GM18505 (cell line): ENCODE measurements at regions not wholly inside any gene's neighbourhood (a gene's known extent, or its start where the extent isn't known, plus 50 kb on each side); places are given as distances from the start of the nearest gene placed in this dataset.

Experiments used
- ATAC-seq: cut with Tn5 transposase; IDR thresholded peaks from one replicate; pipeline ENCODE4 v1.9.1; 2021; ENCODE audit not compliant: unreplicated experiment
- POLR2A ChIP-seq: IDR thresholded peaks from 4 replicates; pipeline ENCODE4 v1.6.1; 2011; ENCODE audit warnings: borderline replicate concordance; ENCODE audit not compliant: insufficient read depth, insufficient read length; ENCODE audit errors: extremely low read depth

GRCh38 chr9:28651050-28651722 lies 1077.9 kb upstream of the C9orf72 start:
- ATAC-seq, result no peak
- no peak for TF ChIP-seq POLR2A

GRCh38 chr9:28653216-28653615 lies 1079.9 kb upstream of the C9orf72 start:
- TF ChIP-seq POLR2A, result no peak
- ATAC-seq, result no peak

- no peak for TF ChIP-seq POLR2A
- no peak for ATAC-seq
Measured at GRCh38 chr9:28656727-28657126, 1083.4 kb upstream of the C9orf72 start.

DNA sequence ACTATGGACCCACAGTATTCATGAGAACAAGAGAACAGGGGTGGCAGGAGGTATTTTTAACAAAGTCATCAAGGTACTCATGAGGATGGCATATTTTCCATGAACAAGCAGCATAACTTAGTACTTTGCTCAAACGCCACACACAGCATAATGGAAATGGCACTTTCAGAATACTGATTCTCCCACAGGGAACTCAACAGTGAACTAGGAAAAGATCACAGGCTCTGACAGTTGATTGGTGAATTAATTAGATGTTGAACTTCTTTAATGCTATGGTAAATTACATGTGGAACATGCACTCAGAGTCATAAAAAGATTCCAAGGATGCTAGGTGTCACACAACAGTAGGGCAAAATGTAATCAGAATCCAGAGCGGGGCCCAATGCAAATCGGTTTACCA lies 1088.6 kb upstream of the C9orf72 start:
- no peak for TF ChIP-seq POLR2A
- ATAC-seq, result no peak

DNA sequence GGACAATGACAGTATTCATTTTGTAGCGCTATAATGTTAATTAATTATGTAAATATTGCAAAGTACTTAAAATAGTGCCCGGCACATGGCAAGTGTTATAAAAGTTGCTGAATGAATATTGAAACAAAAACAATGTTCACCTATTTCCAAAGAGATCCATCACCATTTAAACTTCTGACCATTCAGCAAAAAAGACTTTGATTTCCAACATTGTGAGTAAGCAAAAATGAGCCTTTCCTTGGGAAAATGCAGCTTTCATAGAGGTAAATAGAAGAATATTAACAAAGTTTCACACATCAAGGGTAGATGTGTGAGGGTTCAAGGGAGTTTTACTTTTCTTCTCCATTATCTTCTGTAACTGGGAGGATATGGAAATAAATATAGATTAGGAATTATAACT lies 1089.4 kb upstream of the C9orf72 start:
- ATAC-seq, result no peak
- no peak for TF ChIP-seq POLR2A

DNA sequence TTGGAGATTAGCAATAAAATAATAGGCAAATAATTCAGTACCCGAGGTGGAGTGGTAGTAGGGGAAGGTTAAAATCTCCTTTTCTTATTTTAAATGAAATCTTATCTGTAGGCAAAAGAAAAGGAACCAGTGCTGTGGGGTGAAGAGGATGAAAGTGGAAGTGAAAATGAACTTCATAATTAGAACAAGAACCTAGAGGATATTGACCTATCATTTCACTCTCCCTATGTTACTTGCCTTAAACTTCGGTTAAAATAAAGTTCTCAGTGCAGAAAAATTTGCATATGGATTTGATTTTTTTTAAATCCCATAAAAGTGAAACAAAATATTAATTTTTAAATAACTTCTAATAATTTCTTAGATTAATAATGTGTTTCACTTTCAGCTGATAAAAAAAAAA lies 1094.9 kb upstream of the C9orf72 start:
- peak; percentile 92 for ATAC-seq
- TF ChIP-seq POLR2A, result no peak

- TF ChIP-seq POLR2A, result no peak
- no peak for ATAC-seq
Measured at GRCh38 chr9:28671000-28671399, 1097.7 kb upstream of the C9orf72 start.

- no peak for TF ChIP-seq POLR2A
- ATAC-seq, result no peak
Measured at GRCh38 chr9:28678097-28678496, 1104.8 kb upstream of the C9orf72 start.

GRCh38 chr9:28688172-28688571 lies 1114.9 kb upstream of the C9orf72 start:
- ATAC-seq, result no peak
- TF ChIP-seq POLR2A, result no peak

DNA sequence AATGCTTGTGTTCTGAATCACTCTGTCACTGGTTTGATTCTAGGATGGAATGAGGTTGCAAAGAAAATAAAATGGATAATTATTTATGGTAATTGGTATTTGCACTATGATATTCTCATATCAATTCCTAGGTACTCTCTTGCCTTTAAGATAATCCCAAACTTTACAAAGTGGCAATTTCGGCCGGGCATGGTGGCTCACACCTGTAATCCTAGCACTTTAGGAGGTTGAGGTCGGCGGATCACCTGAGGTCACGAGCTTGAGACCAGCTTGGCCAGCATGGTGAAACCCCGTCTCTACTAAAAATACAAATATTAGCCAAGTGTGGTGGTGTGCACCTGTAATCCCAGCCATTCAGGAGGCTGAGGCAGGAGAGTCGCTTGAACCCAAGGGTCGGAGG lies 1118.7 kb upstream of the C9orf72 start:
- no peak for ATAC-seq
- TF ChIP-seq POLR2A, result no peak

DNA sequence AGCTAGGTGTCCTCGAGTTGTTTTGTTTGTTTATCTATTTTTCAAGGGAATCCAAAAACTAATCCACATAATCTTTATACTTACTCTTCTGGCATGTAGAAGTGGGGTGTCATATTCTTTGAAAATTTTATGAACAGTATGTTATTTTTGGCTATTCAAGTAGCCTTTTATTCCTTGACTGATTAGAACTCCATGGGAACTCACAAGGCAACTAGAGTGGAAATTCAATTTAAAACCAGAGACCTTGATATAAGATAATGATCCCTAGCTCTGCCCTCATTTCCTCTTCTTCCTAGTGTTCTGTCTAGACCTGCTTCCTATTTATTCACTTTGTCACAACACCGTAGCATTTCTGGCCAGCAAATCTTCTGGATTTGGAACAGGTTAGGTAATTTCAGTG lies 1123.7 kb upstream of the C9orf72 start:
- no peak for ATAC-seq
- no peak for TF ChIP-seq POLR2A

GRCh38 chr9:28699632-28700031 lies 1126.4 kb upstream of the C9orf72 start:
- no peak for TF ChIP-seq POLR2A
- ATAC-seq, result no peak

GRCh38 chr9:28707616-28708015 lies 1134.3 kb upstream of the C9orf72 start:
- TF ChIP-seq POLR2A, result no peak
- ATAC-seq, result no peak

DNA sequence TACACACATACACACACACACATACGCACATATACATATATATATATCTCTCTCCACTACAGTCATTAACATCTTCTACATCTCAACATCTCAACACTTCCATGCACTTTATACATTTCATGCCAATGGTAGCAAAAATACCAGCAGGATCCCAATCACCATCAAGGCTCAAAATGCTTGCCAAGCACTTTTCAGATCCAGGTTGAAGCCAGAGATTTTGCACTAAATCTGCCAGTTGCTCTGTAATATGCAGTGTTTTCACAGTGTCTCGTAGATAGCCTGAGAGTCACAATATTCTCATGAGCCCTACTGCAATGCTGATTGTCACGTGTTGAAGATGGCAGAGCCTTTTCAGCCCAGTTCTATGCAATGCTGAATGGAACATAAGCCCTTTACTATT lies 1140.9 kb upstream of the C9orf72 start:
- no peak for ATAC-seq
- TF ChIP-seq POLR2A, result no peak

DNA sequence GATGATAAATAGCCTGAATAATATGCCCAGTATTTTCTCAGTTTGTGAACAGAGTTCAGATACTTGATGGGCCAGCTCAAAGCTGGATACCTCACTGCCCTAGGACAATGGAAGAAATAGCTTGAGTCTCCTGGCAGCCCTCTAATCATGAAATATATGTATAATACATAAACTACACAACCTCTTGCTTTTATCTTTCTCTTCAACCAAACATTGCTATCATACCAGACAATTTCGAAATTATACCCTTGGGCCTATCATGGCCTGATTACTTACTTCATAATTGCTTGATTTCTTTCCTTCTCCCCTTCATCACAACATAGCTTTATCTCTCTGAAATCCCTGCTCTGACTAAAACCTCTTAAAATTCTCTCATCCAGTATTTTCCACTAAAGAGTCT lies 1144.9 kb upstream of the C9orf72 start:
- ATAC-seq, result no peak
- TF ChIP-seq POLR2A, result no peak
